Kidney (tissue), 13 donors: ENCODE measurements at regions not wholly inside any gene's neighbourhood (a gene's known extent, or its start where the extent isn't known, plus 50 kb on each side); places are given as distances from the start of the nearest gene placed in this dataset.

ENCODE experiments used
- DNase-seq, 5 donors: peaks; one replicate each; pipeline ENCODE4 v3.0.0-alpha.2; 2013 to 2020
- FAIRE-seq: peaks from 2 replicates; lab custom pipeline; 2012; peaks lifted over from hg19 to GRCh38; lab: Jason Lieb, UNC
- H3K27ac ChIP-seq, 2 donors: one replicate each; pipeline ENCODE4 v1.7.0; 2013; ENCODE audit warnings: low read depth in 2 of 2, low read length in 2 of 2, inconsistent platforms in 1 of 2
- H3K27me3 ChIP-seq: one replicate; pipeline ENCODE4 v1.7.1; 2013; ENCODE audit warnings: low read length, inconsistent platforms; ENCODE audit not compliant: control insufficient read depth, insufficient read depth
- H3K36me3 ChIP-seq, 3 donors: one replicate each; pipeline versions ENCODE4 v1.7.0 to v1.7.1; 2013; ENCODE audit warnings: low read length in 3 of 3, control low read depth in 1 of 3, inconsistent platforms in 1 of 3; ENCODE audit not compliant: insufficient read depth in 3 of 3, control insufficient read depth in 2 of 3
- H3K4me1 ChIP-seq, 3 donors: one replicate each; pipeline versions ENCODE4 v1.7.0 to v1.7.1; 2013; ENCODE audit warnings: low read length in 3 of 3, inconsistent platforms in 1 of 3, low read depth in 1 of 3; ENCODE audit not compliant: control insufficient read depth in 2 of 3, insufficient read depth in 2 of 3
- H3K4me3 ChIP-seq, 3 donors: one replicate each; pipeline versions ENCODE4 v1.7.0 to v1.8.1; 2013; ENCODE audit warnings: low read length in 3 of 3, control low read depth in 1 of 3, inconsistent platforms in 1 of 3
- H3K9ac ChIP-seq, 3 donors: one replicate each; pipeline versions ENCODE4 v1.7.0 to v1.7.1; 2013; ENCODE audit warnings: low read length in 3 of 3, control low read depth in 1 of 3, inconsistent platforms in 1 of 3
- H3K9me3 ChIP-seq, 3 donors: one replicate each; pipeline versions ENCODE4 v1.7.0 to v1.7.1; 2013; ENCODE audit warnings: low read length in 3 of 3, control low read depth in 1 of 3, inconsistent platforms in 1 of 3; ENCODE audit not compliant: control insufficient read depth in 2 of 3, insufficient read depth in 1 of 3
- intact Hi-C: fragments of 100-400 bp; cut with DNase I; formaldehyde crosslinking; loops from one replicate; pipeline ENCODE4 v1.11.1; 2022
- TF ChIP-seq, protein P1 (sequence below): IDR thresholded peaks from 3 replicates; pipeline ENCODE4 v1.5.1; 2012; ENCODE audit warnings: mild to moderate bottlenecking, moderate library complexity, borderline replicate concordance; ENCODE audit not compliant: insufficient read depth; ENCODE audit errors: extremely low read depth
- donor health status: control.
- donor health status: control.
- donor health status: control.
- donor health status: control.
- donor health status: control.
- donor health status: DM: yes; HTN: yes; CAD: no.
- donor health status: Normal renal cell carcinoma (clear cell type).

DNA sequence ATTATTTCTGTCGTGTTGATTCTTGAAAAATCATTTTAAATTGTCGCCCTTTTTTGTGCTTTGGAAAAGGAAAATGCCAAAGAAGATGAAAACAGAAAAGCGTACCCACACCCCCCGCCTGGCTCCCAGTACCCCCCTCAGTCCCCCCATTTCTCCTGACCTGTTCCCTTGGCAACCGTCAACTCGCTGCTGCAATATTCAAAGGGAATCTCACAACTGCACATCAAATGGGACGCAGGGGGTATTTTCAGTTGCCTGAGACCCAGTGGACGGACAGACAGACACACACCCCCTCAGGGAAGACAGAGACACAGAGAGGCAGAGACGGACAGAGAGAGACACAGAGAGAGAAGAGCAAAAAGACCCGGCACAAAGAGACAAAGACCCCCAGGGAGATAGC lies 83.5 kb upstream of the PRR20G start:
- peak in 1 of 5 donors; percentile 15 for DNase-seq
- Histone ChIP-seq H3K27ac (no peak overlapping the region), H3K4me1 (no peaks in the 10 kb centered on the region), H3K9ac (no peak overlapping the region), H3K4me3 (no peak overlapping the region), H3K36me3 (no peaks in the 10 kb centered on the region), H3K27me3 (no peaks in the 10 kb centered on the region), H3K9me3 (no peaks in the 10 kb centered on the region)
- no peak for FAIRE-seq
- TF ChIP-seq, protein P1, sequence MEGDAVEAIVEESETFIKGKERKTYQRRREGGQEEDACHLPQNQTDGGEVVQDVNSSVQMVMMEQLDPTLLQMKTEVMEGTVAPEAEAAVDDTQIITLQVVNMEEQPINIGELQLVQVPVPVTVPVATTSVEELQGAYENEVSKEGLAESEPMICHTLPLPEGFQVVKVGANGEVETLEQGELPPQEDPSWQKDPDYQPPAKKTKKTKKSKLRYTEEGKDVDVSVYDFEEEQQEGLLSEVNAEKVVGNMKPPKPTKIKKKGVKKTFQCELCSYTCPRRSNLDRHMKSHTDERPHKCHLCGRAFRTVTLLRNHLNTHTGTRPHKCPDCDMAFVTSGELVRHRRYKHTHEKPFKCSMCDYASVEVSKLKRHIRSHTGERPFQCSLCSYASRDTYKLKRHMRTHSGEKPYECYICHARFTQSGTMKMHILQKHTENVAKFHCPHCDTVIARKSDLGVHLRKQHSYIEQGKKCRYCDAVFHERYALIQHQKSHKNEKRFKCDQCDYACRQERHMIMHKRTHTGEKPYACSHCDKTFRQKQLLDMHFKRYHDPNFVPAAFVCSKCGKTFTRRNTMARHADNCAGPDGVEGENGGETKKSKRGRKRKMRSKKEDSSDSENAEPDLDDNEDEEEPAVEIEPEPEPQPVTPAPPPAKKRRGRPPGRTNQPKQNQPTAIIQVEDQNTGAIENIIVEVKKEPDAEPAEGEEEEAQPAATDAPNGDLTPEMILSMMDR, result no peak
- intact Hi-C loops, result no loop called here

DNA sequence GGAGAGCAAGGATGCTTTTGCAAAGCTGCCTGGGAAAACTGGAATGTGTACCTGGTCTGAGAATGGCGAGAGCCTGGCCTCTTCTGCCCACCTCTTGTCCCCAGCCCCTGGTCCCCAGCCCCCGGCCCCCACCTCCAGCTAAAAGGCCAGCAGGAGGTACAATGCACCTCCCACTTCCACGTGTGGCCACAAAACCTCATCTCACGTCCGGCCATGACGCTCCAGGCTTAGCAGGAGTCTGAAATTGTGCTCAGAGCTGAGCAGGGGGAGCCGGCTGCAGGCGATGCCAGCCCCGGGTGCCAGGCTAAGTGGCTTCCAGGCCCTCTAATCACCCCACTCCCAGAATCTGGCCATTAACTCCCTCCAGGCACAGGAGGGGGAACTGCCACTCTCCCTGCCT lies 83.1 kb upstream of the PRR20G start:
- FAIRE-seq (no peak), DNase-seq (peak in 1 of 5 donors; percentile 35)
- TF ChIP-seq, protein P1, result no peak
- no peak overlapping the region for H3K27ac ChIP-seq
- H3K36me3 ChIP-seq, result no peaks in the 10 kb centered on the region
- no peaks in the 10 kb centered on the region for H3K4me1 ChIP-seq
- no peak overlapping the region for H3K9ac ChIP-seq
- no peak overlapping the region for H3K4me3 ChIP-seq
- H3K27me3 ChIP-seq, result no peaks in the 10 kb centered on the region
- H3K9me3 ChIP-seq, result no peaks in the 10 kb centered on the region
- intact Hi-C loops, result no loop called here

DNA sequence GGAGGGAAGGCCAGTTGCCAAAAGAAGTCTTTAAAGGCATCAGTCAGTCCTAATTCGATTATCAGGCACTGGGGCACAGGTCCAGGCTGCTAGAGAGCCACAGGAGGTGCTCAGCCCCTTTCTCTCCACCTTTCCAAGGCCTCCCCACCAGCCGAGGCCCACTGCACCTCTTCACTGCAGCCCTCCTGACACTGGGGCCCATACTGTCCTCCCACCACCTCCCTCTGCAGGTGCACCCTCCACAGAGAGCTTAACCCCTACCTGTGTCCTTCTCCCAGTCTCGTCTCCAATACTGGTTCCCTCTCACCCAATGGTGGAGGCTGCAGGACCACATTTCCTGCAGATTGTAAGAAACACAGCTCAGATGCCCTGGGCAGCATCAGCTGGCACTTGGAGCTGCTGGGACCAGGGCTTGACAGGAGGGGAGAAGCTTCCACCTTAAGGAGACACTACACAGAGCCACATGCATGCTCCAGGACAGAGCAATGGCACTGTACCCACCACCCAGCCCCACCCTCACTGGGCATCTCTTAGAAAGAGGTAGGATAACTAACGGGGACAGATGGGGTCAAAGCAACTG lies 81.6 kb upstream of the PRR20G start:
- Histone ChIP-seq H3K9me3 (no peaks in the 10 kb centered on the region), H3K4me3 (no peak overlapping the region), H3K36me3 (no peaks in the 10 kb centered on the region), H3K4me1 (no peaks in the 10 kb centered on the region), H3K27me3 (no peaks in the 10 kb centered on the region), H3K27ac (no peak overlapping the region), H3K9ac (no peak overlapping the region)
- intact Hi-C loops, result no loop called here
- FAIRE-seq (no peak), DNase-seq (peak in 1 of 5 donors; percentile 60)
- TF ChIP-seq, protein P1, result no peak
